ENCODE measurements at regions not wholly inside any gene's neighbourhood (a gene's known extent, or its start where the extent isn't known, plus 50 kb on each side); places are given as distances from the start of the nearest gene placed in this dataset.

GRCh38 chrX:145506214-145506613 lies 258.9 kb downstream of the SPANXN1 start:
- no peak overlapping the region for H3K4me3 ChIP-seq
- FAIRE-seq = no peak
- H3K27ac ChIP-seq (ENCODE audit: extremely low read depth, low read depth, low read length) = no peak overlapping the region
- no peaks in the 10 kb centered on the region for H3K79me2 ChIP-seq (ENCODE audit: control insufficient read depth, insufficient read depth, low read length)
- no peak for TF ChIP-seq ZFX (CRISPR knock-in tag; IDR thresholded peaks at IDR 0.05)
- TF ChIP-seq SOX6 (IDR thresholded peaks at IDR 0.05) = no peak
- TF ChIP-seq ATF1 (CRISPR knock-in tag; IDR thresholded peaks at IDR 0.05) = no peak
- TF ChIP-seq ATF1 (tag; IDR thresholded peaks at IDR 0.05) = 0 out of 2 replicates have a peak, but pooled peaks have one; percentile 23
- no peak for TF ChIP-seq POLR3G (IDR thresholded peaks at IDR 0.05; ENCODE audit: extremely low read depth, insufficient read length, insufficient replicate concordance)
- no peak for TF ChIP-seq ZNF561 (CRISPR knock-in tag; conservative IDR thresholded peaks at IDR 0.05)
- TF ChIP-seq ZNF280A (IDR thresholded peaks at IDR 0.05; ENCODE audit: low read depth, partially characterized antibody) = no peak
- BruUV-seq (replicated peaks) = no TSS peak
- H3K4me1 ChIP-seq (replicated peaks in 1 of 2; ENCODE audit: control insufficient read depth in 2 of 2, insufficient read depth in 2 of 2, low read length in 2 of 2) = no peaks in the 10 kb centered on the region
- H3K9ac ChIP-seq (ENCODE audit: insufficient read depth in 1 of 2, low read depth in 2 of 2, low read length in 2 of 2) = no peak overlapping the region
- H3K4me2 ChIP-seq (ENCODE audit: insufficient read depth, low read length) = no peak overlapping the region
- H3K36me3 ChIP-seq (ENCODE audit: control insufficient read depth, insufficient read depth, low read length) = no peaks in the 10 kb centered on the region
- 10% methylated on average over 5 of the region's 5 CpGs for WGBS (ENCODE audit: insufficient coverage, low coverage, missing lambda C conversion rate)
- intact Hi-C loops (cut with micrococcal nuclease) = no loop called here
- no peaks in the 10 kb centered on the region for H3K9me1 ChIP-seq (ENCODE audit: control insufficient read depth, insufficient read depth, low read length)
- no peak for ATAC-seq
- no peak for DNase-seq (ENCODE audit: extremely low read depth in 1 of 4, low spot score in 3 of 4)
- no peak overlapping the region for H2AFZ ChIP-seq (ENCODE audit: low read depth, low read length)
- in situ Hi-C loops (cut with MboI) = no loop called here
- H3K9me3 ChIP-seq (replicated peaks; ENCODE audit: control insufficient read depth, insufficient read depth, low read depth, low read length) = no peaks in the 10 kb centered on the region; the same call in 1 of the 2 replicates
- H3K27me3 ChIP-seq (ENCODE audit: control insufficient read depth in 2 of 2, insufficient read depth in 2 of 2, low read length in 2 of 2) = no peaks in the 10 kb centered on the region
- ChIA-PET CTCF (ENCODE audit: low intra/inter-chr PET ratio) (no interaction called here), POLR2A (no interaction called here)
- H4K20me1 ChIP-seq (replicated peaks; ENCODE audit: control insufficient read depth, insufficient read depth, low read length) = no peaks in the 10 kb centered on the region
